ENCODE measurements at regions not wholly inside any gene's neighbourhood (a gene's known extent, or its start where the extent isn't known, plus 50 kb on each side); places are given as distances from the start of the nearest gene placed in this dataset.

- TF ChIP-seq EP300 (IDR thresholded peaks at IDR 0.05) (no peak), POLR2AphosphoS5 (IDR thresholded peaks at IDR 0.05) (no peak)
These were observed 276.9 kb upstream of the PRKD1 start for GRCh38 chr14:30204431-30204980.

Data from gastroesophageal sphincter (tissue), 2 donors.